ENCODE measurements at regions not wholly inside any gene's neighbourhood (a gene's known extent, or its start where the extent isn't known, plus 50 kb on each side); places are given as distances from the start of the nearest gene placed in this dataset.
A peak's percentile ranks its signal among the peaks of the same experiment; 100 is the strongest.
"Not testable (repeated sequence)": the region's sequence is repeated elsewhere in the genome, so short reads cannot be mapped to it uniquely, and the experiment has no call there.

- no peaks in the 10 kb centered on the region for H3K27me3 ChIP-seq (replicated peaks; ENCODE audit: control insufficient read depth, insufficient read depth, low read length)
- H3K9ac ChIP-seq (ENCODE audit: low read length): no peak overlapping the region
- H3K4me3 ChIP-seq (ENCODE audit: low read length): no peak overlapping the region
- no peaks in the 10 kb centered on the region for H3K36me3 ChIP-seq (ENCODE audit: control insufficient read depth, insufficient read depth, low read length, severe bottlenecking)
- peaks cover 7% of the 10 kb centered on the region for H3K9me3 ChIP-seq (ENCODE audit: control insufficient read depth, low read length)
- no peak for DNase-seq (ENCODE audit: low read depth)
- H3K4me1 ChIP-seq (ENCODE audit: control insufficient read depth, insufficient read depth, low read length): peaks cover 16% of the 10 kb centered on the region
Measured at GRCh38 chr3:194261581-194262063, 89.5 kb downstream of the CPN2 start.

GRCh38 chr3:194262176-194262924, 88.8 kb downstream of the CPN2 start:
- Histone ChIP-seq H3K4me1 (ENCODE audit: control insufficient read depth, insufficient read depth, low read length) (peaks cover 18% of the 10 kb centered on the region), H3K4me3 (ENCODE audit: low read length) (no peak overlapping the region), H3K36me3 (ENCODE audit: control insufficient read depth, insufficient read depth, low read length, severe bottlenecking) (no peaks in the 10 kb centered on the region), H3K27me3 (replicated peaks; ENCODE audit: control insufficient read depth, insufficient read depth, low read length) (no peaks in the 10 kb centered on the region), H3K9ac (ENCODE audit: low read length) (no peak overlapping the region), H3K9me3 (ENCODE audit: control insufficient read depth, low read length) (peaks cover 7% of the 10 kb centered on the region)
- no peak for DNase-seq (ENCODE audit: low read depth)

GRCh38 chr3:194262925-194263305, 88.2 kb downstream of the CPN2 start:
- H3K27me3 ChIP-seq (replicated peaks; ENCODE audit: control insufficient read depth, insufficient read depth, low read length): no peaks in the 10 kb centered on the region
- peaks cover 6% of the 10 kb centered on the region for H3K9me3 ChIP-seq (ENCODE audit: control insufficient read depth, low read length)
- no peak for DNase-seq (ENCODE audit: low read depth)
- no peak overlapping the region for H3K9ac ChIP-seq (ENCODE audit: low read length)
- peaks cover 23% of the 10 kb centered on the region for H3K4me1 ChIP-seq (ENCODE audit: control insufficient read depth, insufficient read depth, low read length)
- H3K4me3 ChIP-seq (ENCODE audit: low read length): no peak overlapping the region
- no peaks in the 10 kb centered on the region for H3K36me3 ChIP-seq (ENCODE audit: control insufficient read depth, insufficient read depth, low read length, severe bottlenecking)

- H3K4me3 ChIP-seq (ENCODE audit: low read length): peak overlapping the region; percentile 61
- H3K36me3 ChIP-seq (ENCODE audit: control insufficient read depth, insufficient read depth, low read length, severe bottlenecking); H3K9me3 ChIP-seq (ENCODE audit: control insufficient read depth, low read length); DNase-seq (ENCODE audit: low read depth); H3K27me3 ChIP-seq (replicated peaks; ENCODE audit: control insufficient read depth, insufficient read depth, low read length): not testable (repeated sequence)
- H3K9ac ChIP-seq (ENCODE audit: low read length): peak overlapping the region; percentile 7
- H3K4me1 ChIP-seq (ENCODE audit: control insufficient read depth, insufficient read depth, low read length): peaks cover 29% of the 10 kb centered on the region
Measured at GRCh38 chr3:194264631-194265504, 86.3 kb downstream of the CPN2 start.

GRCh38 chr3:194265505-194265892, 85.6 kb downstream of the CPN2 start:
- H3K27me3 ChIP-seq (replicated peaks; ENCODE audit: control insufficient read depth, insufficient read depth, low read length): no peaks in the 10 kb centered on the region
- peak overlapping the region; percentile 7 for H3K9ac ChIP-seq (ENCODE audit: low read length)
- H3K9me3 ChIP-seq (ENCODE audit: control insufficient read depth, low read length): no peaks in the 10 kb centered on the region
- H3K4me3 ChIP-seq (ENCODE audit: low read length): peak overlapping the region; percentile 61
- peaks cover 30% of the 10 kb centered on the region for H3K4me1 ChIP-seq (ENCODE audit: control insufficient read depth, insufficient read depth, low read length)
- DNase-seq (ENCODE audit: low read depth): peak; percentile 61
- no peaks in the 10 kb centered on the region for H3K36me3 ChIP-seq (ENCODE audit: control insufficient read depth, insufficient read depth, low read length, severe bottlenecking)

- Histone ChIP-seq H3K9me3 (ENCODE audit: control insufficient read depth, low read length) (no peaks in the 10 kb centered on the region), H3K36me3 (ENCODE audit: control insufficient read depth, insufficient read depth, low read length, severe bottlenecking) (no peaks in the 10 kb centered on the region), H3K4me3 (ENCODE audit: low read length) (peak overlapping the region; percentile 61), H3K9ac (ENCODE audit: low read length) (no peak overlapping the region), H3K4me1 (ENCODE audit: control insufficient read depth, insufficient read depth, low read length) (peaks cover 38% of the 10 kb centered on the region), H3K27me3 (replicated peaks; ENCODE audit: control insufficient read depth, insufficient read depth, low read length) (no peaks in the 10 kb centered on the region)
- DNase-seq (ENCODE audit: low read depth): no peak
Measured at GRCh38 chr3:194265996-194266964, 84.8 kb downstream of the CPN2 start.

DNA sequence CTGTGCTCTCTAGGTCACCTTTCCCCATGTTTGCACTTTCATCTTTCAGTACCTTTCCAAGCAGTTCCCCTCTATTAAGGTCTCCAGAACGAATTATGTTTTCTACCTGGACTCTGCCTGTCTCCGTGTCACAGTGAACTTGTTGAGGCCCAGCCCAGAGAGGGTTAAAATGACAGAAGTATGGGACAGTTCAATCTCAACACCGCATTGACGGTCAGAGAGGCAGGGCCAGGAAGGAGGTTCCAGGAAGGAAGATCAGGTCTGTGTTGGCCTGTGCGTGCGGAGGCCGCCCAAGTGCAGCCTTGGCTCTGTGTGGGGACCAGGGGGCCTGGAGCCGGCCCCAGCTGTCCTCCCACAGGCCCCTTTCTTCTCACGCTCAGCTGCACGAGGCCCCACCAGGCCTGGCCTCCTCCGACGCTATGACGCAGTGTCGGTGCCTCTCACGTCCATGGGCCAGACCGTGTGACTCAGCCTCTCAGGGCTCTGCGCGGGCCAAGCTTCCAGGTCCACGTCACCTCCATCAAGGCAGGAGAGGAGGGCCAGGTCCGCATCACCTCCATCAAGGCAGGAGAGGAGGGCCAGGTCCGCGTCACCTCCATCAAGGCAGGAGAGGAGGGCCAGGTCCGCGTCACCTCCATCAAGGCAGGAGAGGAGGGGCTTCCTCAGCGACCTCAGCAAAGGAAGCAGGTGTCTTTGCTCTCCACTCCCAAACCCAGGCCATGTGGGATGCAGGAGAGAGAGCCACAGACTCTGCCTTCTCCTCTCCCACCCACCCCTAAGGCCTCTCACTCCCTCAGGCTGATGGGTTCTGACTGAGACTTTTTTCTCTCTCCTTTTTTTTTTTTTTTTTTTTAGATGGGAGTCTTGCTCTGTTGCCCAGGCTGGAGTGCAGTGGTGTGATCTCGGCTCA, 83.1 kb downstream of the CPN2 start:
- peaks cover 51% of the 10 kb centered on the region for H3K4me1 ChIP-seq (ENCODE audit: control insufficient read depth, insufficient read depth, low read length)
- no peaks in the 10 kb centered on the region for H3K27me3 ChIP-seq (replicated peaks; ENCODE audit: control insufficient read depth, insufficient read depth, low read length)
- no peak overlapping the region for H3K9ac ChIP-seq (ENCODE audit: low read length)
- no peaks in the 10 kb centered on the region for H3K36me3 ChIP-seq (ENCODE audit: control insufficient read depth, insufficient read depth, low read length, severe bottlenecking)
- H3K4me3 ChIP-seq (ENCODE audit: low read length): no peak overlapping the region
- H3K9me3 ChIP-seq (ENCODE audit: control insufficient read depth, low read length): no peaks in the 10 kb centered on the region
- no peak for DNase-seq (ENCODE audit: low read depth)

DNA sequence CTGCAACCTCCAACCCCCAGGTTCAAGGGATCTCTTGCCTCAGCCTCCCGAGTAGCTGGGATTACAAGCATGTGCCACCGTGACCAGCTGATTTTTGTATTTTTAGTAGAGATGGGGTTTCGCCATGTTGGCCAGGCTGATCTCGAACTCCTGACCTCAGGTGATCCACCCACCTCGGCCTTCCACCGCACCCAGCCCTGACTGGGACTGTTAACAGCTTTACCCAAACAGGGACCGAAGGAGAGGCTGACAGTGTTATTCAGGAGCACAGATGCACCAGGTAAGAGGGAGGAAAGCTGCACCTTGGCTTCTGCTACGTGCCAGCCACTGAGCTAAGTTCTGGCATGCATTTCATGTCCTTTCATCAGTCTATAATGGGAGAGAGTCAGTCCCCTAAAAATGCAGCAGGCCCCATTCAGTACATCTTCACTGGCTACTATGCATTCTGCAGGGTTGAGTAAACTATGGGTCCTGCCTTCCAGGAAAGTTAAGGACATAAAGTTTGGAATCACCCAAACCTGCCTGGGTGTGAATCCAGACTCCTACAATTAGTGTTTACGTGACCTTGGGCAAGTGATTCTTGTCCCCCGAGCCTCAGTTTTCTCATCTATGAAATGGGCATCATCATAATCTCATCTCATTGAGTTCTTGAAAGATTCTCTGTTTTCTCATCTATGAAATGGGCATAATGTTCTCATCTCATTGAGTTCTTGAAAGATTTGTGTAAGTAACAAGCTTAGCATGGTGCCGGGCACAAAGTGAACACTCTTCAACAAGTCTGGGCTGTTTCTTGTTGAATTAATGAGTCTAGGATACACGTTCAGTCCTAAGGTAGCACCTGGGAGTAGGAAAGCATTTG, 82.2 kb downstream of the CPN2 start:
- DNase-seq (ENCODE audit: low read depth): no peak
- Histone ChIP-seq H3K36me3 (ENCODE audit: control insufficient read depth, insufficient read depth, low read length, severe bottlenecking) (no peaks in the 10 kb centered on the region), H3K4me1 (ENCODE audit: control insufficient read depth, insufficient read depth, low read length) (peaks cover 53% of the 10 kb centered on the region), H3K9ac (ENCODE audit: low read length) (no peak overlapping the region), H3K27me3 (replicated peaks; ENCODE audit: control insufficient read depth, insufficient read depth, low read length) (no peaks in the 10 kb centered on the region), H3K9me3 (ENCODE audit: control insufficient read depth, low read length) (no peaks in the 10 kb centered on the region), H3K4me3 (ENCODE audit: low read length) (no peak overlapping the region)

- no peak overlapping the region for H3K4me3 ChIP-seq (ENCODE audit: low read length)
- peaks cover 54% of the 10 kb centered on the region for H3K4me1 ChIP-seq (ENCODE audit: control insufficient read depth, insufficient read depth, low read length)
- peak overlapping the region; percentile 52 for H3K9ac ChIP-seq (ENCODE audit: low read length)
- H3K27me3 ChIP-seq (replicated peaks; ENCODE audit: control insufficient read depth, insufficient read depth, low read length): no peaks in the 10 kb centered on the region
- H3K36me3 ChIP-seq (ENCODE audit: control insufficient read depth, insufficient read depth, low read length, severe bottlenecking): no peaks in the 10 kb centered on the region
- H3K9me3 ChIP-seq (ENCODE audit: control insufficient read depth, low read length): no peaks in the 10 kb centered on the region
- DNase-seq (ENCODE audit: low read depth): no peak
Measured at GRCh38 chr3:194269610-194270145, 81.5 kb downstream of the CPN2 start.

All from adipocyte (in vitro differentiated cells).